Kidney epithelial cell (primary cell): ENCODE measurements at regions not wholly inside any gene's neighbourhood (a gene's known extent, or its start where the extent isn't known, plus 50 kb on each side); places are given as distances from the start of the nearest gene placed in this dataset.

ENCODE experiments used
- DNase-seq: peaks from one replicate; pipeline ENCODE4 v3.0.0-alpha.2; 2010; ENCODE audit warnings: low read depth
- H3K27me3 ChIP-seq: 2 replicates; pipeline ENCODE4 v1.6.0; 2011; ENCODE audit warnings: low read length; ENCODE audit not compliant: control insufficient read depth, insufficient read depth
- H3K36me3 ChIP-seq: 2 replicates; pipeline ENCODE4 v1.5.1; 2011; ENCODE audit warnings: low read length; ENCODE audit not compliant: control insufficient read depth, insufficient read depth
- H3K4me3 ChIP-seq: 2 replicates; pipeline ENCODE4 v1.5.1; 2011; ENCODE audit warnings: low read depth, mild to moderate bottlenecking, control low read depth, low read length
- TF ChIP-seq, protein P1 (sequence below): IDR thresholded peaks from 2 replicates; pipeline ENCODE4 v1.5.1; 2011; ENCODE audit warnings: mild to moderate bottlenecking, moderate library complexity, low read length, control low read depth, inconsistent platforms; ENCODE audit not compliant: insufficient read depth, poor library complexity, severe bottlenecking

- no peaks in the 10 kb centered on the region for H3K36me3 ChIP-seq
- TF ChIP-seq, protein P1, sequence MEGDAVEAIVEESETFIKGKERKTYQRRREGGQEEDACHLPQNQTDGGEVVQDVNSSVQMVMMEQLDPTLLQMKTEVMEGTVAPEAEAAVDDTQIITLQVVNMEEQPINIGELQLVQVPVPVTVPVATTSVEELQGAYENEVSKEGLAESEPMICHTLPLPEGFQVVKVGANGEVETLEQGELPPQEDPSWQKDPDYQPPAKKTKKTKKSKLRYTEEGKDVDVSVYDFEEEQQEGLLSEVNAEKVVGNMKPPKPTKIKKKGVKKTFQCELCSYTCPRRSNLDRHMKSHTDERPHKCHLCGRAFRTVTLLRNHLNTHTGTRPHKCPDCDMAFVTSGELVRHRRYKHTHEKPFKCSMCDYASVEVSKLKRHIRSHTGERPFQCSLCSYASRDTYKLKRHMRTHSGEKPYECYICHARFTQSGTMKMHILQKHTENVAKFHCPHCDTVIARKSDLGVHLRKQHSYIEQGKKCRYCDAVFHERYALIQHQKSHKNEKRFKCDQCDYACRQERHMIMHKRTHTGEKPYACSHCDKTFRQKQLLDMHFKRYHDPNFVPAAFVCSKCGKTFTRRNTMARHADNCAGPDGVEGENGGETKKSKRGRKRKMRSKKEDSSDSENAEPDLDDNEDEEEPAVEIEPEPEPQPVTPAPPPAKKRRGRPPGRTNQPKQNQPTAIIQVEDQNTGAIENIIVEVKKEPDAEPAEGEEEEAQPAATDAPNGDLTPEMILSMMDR = no peak
- H3K27me3 ChIP-seq = no peaks in the 10 kb centered on the region
- no peak overlapping the region for H3K4me3 ChIP-seq
- DNase-seq = no peak
These were observed 88.2 kb downstream of the KLHL28 start for GRCh38 chr14:44873536-44873935.

- no peak overlapping the region for H3K4me3 ChIP-seq
- H3K36me3 ChIP-seq = no peaks in the 10 kb centered on the region
- no peak for DNase-seq
- TF ChIP-seq, protein P1 = no peak
- H3K27me3 ChIP-seq = no peaks in the 10 kb centered on the region
These were observed 95.0 kb downstream of the KLHL28 start for GRCh38 chr14:44866770-44867169.

DNA sequence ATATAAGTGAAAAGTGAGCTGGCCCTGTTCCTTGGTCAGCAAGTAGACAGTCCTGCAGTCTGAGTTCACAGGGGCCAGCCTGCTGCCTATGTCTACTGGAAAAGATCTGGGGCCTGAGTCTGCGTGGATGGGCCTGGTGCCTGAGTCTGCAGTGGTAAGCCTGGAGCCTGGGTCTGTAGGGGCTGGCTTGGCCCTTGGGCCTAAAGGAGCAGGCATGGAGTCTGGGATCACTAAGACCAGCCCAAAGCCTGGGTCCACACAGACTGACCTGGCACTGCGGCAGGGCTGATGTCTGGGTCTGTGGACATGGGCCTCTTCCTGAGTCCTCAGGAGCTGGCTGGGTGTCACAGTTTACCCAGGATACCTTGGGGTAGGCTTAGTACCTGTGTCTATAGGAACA, 95.4 kb downstream of the KLHL28 start:
- DNase-seq = no peak
- TF ChIP-seq, protein P1 = no peak
- H3K27me3 ChIP-seq = no peaks in the 10 kb centered on the region
- H3K36me3 ChIP-seq = no peaks in the 10 kb centered on the region
- H3K4me3 ChIP-seq = no peak overlapping the region

DNA sequence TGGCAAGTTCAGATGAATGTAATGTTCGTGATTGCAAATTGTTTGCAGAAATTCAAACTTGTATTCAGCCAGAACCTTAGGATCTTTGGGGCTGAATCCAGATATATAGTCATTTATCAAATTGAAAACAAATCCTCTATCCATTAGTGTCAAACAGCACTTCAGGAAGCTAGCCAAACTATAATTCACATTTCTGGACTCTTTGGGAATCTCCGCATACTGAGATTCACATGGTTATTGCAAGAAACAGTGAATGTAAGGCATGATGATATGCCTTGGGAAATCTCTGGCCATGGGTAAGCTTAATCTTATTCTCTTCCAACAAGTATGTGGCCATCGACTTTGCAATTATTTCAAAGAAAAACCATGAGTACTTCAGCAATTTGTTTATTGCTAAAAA, 98.5 kb downstream of the KLHL28 start:
- Histone ChIP-seq H3K27me3 (no peaks in the 10 kb centered on the region), H3K4me3 (no peak overlapping the region), H3K36me3 (no peaks in the 10 kb centered on the region)
- no peak for DNase-seq
- TF ChIP-seq, protein P1 = no peak

DNA sequence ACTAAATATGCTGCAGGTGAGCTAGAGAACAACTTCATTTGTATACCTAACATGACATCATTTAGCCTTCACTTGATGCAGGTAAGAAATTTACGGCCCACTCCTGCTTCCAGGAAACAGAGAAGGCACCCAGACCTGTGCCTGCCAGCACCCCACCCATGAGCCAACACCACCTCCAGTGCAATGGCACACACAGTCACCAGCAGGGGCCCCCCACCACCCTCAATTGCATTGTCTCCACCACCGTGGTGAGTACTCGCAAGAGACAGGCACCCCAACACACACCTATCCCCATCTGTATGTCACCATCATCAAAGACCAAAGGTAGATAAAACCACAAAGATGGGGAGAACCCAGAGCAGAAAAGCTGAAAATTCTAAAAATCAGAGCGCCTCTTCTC, 107.6 kb downstream of the KLHL28 start:
- no peak for DNase-seq
- no peak overlapping the region for H3K4me3 ChIP-seq
- H3K36me3 ChIP-seq = no peaks in the 10 kb centered on the region
- H3K27me3 ChIP-seq = no peaks in the 10 kb centered on the region
- TF ChIP-seq, protein P1 = no peak

DNA sequence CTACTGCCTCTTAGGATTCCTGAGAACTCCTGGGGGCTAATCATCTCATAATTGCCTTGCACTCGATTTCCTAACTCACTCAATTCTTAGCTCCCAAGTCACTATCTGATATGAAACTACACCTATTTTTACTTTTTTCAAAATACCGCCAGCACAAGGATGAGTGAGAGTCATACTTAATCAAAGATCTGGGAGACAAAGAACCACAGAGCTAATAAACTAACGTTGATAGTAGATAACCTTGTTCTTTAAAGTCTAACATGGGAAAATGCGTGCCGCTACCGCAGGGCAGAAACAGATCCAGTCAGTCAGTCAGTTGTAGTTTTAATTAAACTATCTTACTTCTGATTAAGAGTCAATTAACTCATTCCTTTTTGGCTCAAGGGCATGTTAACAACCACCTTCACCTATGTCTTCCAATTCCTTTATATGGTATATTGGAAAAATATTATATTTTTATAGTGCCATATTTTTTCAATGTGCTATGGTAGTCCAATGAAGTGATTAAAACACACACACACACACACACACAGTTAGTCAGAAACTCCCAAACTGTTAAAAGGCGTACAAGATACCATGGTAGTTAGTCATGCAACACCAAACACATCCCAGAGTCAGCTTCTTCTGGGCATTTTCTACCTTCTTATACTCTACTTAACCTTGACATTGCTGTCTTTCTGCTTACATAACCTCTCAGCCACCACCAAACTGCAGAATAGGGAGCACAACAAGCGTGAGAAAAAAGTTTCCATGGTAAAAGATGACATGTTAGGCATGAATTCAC, 114.0 kb downstream of the KLHL28 start:
- no peak for DNase-seq
- H3K4me3 ChIP-seq = no peak overlapping the region
- no peaks in the 10 kb centered on the region for H3K27me3 ChIP-seq
- no peaks in the 10 kb centered on the region for H3K36me3 ChIP-seq
- TF ChIP-seq, protein P1 = no peak
